ENCODE measurements at regions not wholly inside any gene's neighbourhood (a gene's known extent, or its start where the extent isn't known, plus 50 kb on each side); places are given as distances from the start of the nearest gene placed in this dataset.
"Not testable (repeated sequence)": the region's sequence is repeated elsewhere in the genome, so short reads cannot be mapped to it uniquely, and the experiment has no call there.

DNA sequence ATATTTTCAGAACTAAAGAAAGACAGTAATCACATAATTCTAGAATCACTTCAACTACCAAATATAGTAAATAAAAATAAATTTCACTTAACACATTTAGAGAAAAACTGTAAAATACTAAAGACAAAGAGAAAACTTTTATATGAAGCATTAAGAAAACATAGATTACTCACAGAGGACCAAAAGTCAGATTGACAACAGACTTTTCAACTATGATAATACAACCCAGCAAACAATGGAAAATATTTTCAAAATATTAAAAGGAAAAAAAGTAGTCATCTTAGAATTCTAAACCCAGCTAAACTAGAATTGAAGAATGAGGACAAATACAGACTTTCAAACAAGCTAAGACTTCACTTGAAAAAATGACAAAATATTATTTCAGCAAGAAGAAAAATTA, 164.8 kb upstream of the ARID1B start:
- ATAC-seq (no peak), DNase-seq (ENCODE audit: low spot score) (no peak)

DNA sequence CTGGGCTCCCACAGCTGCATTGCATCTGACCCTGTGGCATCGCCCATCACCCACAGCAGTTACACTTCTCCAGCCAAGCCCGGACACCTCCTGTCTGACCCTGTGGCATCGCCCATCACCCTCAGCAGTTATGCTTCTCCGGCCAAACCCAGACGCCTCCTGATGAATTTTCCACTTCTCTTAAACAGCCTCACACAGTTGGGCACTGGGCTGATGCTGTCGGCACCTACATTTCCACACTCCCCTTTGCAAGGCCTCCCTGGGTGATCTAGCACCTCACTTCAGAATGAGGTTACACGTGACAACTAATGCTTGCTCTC, 175.2 kb upstream of the ARID1B start:
- ATAC-seq (no peak), DNase-seq (ENCODE audit: low spot score) (no peak)

DNA sequence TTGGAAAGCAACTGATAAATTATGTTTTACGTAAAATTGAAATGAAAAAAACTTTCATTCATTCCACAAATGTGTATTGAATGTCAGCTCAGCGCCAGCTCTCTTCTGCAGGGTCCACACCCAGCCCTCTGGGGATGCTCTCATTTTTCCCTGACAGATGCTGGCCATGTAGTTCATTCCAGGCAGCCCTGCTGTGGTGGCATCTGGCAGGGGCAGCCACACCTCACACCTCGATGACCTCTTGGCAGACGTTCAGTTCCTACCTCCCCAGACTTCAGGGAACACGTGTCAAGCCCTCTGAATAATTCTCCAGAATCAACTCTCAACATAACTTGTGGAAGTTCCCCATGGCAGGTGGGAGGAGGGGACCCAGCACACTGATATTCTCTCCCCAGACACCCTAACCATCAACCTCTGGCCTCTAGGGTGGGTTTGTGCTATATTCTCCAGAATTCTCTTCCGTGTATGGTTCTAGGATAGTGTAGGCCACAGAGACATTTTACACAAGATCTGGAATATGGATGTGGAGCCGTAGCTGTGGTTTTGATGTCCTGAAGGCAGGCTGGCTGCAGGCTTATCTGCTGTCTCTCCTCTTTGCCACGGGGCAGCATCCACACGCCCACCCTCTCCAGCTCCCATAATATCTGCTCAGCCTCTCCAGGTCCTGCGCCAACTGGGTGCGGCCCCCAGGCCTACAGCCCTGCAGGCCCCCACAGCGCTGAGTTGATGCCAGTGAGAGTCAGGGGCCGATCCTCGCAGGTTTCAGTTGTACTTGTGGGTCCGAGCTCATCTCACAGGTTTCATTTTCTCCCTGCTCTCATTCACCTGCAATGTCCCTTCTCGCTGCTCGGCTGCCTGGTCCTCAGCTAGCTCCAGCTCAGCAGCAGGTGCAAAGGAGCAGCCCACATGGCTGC, 175.8 kb upstream of the ARID1B start:
- ATAC-seq (no peak), DNase-seq (ENCODE audit: low spot score) (no peak)

DNA sequence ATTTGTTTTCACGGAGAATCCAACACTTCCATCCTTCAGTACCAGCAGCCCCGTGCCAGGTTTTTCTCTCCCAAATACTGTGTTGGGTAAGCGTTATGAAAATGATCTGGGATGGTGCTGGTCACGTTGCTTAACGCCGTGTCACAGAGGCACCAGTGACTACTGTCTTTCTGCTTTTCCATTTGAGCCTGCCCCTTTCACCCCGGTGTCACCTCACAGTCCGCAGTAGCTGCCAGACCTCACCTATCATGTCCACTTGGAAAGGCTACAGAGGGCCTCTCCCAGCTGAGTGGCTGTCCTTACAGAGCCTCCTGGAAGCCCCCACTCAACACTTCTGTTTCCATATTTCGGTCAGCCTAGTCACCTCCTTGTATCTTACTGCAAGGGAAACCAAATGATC, 176.5 kb upstream of the ARID1B start:
- DNase-seq (ENCODE audit: low spot score) (no peak), ATAC-seq (no peak)

DNA sequence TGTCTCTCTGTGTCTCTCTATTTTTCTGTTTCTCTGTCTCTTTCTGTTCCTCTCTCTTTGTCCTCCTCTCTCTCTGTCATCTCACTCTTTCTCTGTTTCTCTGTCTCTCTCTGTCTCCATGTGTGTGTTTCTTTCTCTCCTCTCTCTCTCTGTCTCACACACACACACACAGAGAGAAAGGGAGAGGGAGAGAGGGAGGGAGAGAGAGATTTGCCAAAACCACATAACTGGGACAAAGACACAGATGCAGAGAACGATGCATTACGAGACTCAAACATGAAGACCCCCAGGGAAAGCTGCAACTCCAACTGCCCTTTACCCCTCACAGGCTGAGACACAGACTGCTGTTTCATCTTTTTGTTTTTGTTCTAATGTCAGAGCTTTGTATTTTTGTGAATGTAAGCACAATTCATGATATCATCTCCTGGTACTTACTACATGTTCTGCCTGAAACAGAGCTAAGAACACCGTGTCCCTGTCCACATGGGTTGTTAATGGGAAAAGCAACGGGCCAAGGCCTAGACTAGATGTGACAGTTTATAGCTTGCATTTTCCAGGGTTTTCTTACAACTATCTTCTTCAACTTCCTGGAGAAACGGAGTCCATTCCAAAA, 177.1 kb upstream of the ARID1B start:
- DNase-seq (ENCODE audit: low spot score) (no peak), ATAC-seq (no peak)

DNA sequence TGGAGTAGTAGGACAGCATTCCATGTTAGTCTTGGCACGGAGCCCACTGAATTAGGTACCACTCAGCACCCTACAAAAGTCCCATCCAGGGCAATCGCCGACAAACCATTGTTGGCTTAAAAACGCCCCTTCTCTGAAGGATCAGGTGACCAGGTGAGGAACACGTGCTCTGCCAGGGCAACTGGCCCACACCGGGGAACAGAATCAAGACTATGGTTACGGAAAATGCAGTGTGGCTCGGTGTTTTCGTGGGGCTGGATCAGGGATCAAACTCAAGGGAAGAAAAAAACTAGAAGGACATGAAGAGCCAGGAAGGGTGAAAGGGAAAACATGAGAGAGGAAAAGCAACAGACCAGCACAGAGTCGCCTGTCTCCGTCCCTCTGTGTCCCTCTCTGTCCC, 177.8 kb upstream of the ARID1B start:
- no peak for DNase-seq (ENCODE audit: low spot score)
- ATAC-seq = no peak

DNA sequence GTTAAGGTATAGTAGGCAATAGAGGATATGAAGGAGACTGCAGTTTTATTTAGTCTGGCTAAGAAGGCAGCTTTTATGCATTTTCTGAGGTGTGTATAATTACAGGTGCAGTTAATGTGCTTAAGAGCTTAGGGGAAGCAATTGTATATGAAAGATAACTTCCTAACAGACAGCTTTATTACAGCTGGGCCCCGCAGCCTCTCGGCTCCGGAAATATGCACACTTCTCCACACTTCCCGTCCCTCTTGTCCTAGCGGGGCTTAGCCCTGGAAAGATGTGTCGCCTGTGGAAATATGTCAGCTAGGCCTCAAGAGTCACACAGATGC, 178.4 kb upstream of the ARID1B start:
- no peak for ATAC-seq
- no peak for DNase-seq (ENCODE audit: low spot score)

DNA sequence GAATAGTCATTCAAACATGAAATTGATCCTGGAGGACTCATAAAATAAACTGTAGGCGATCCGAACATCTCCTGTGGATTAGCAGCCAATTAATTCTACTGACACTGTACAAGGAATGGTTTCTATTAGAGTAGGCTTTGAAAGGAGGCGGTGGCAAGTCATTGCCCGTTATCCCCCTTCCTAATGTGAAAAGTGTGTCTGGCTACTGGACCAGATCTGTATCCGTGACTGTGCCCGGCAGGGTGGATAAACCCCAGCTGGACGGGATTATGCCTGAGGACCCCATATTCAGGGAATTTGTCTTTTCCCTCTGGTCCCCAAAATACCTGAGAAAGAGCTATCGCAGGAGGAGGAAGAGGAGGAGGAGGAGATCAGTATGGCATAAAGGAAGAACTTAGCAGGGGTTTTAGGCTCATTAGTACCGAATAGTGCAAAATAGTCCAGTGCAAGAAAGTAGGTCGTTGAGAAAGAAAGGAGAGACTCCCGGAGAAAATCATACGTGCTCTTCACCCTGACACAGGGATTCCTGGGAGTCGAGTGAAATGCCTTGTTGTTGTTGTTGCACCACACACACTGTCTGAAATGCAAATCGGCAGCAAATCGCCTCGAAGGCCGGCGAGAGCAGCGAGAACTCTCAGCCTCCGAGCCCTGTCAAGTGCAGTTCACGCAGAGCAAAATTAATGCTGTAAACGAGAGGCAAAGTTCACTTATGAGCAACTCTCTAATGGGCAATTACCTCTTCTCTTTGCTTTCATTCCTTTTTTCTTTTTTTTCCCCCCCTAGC, 178.9 kb upstream of the ARID1B start:
- ATAC-seq = no peak

DNA sequence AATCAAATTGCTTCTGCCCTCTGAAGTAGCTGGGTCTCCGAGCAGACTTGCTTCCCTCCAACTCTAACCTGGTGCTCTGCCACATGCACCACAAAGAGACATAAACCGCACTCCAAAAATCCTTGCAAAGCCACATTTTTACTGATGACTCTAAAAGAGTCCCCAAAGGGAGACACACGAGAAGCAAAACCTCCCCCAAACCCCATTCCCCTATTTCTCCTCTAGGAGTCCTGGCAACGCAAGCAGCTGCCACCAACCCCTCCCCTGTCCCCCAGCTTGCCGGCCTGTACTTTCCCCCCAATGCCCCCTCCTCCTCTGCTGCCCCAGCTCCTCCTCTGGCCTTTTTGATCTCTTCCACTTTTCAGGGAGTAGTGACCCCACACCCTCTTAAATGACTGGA, 180.1 kb upstream of the ARID1B start:
- ATAC-seq = no peak
- no peak for DNase-seq (ENCODE audit: low spot score)

More for the DNA sequence above, 178.9 kb upstream of the ARID1B start:
- DNase-seq (ENCODE audit: low spot score) = no peak

DNA sequence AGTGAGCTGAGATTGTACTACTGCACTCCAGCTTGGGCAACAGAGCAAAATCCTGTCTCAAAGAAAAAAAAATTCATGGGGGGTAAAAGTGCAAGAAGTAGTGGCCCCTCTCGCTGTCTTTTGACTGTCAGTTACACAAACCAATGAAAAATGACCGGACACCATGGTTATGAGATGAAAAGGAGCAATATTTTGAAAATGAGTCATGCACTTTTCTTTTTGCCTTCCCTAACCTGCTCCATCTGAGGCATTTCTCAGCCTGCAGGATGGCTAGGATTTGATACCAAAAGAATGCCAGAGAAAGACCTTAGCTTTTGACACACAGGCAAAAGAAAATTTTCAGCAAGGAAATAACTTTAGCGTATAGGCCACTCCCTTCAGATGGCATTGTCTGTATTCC, 181.7 kb upstream of the ARID1B start:
- DNase-seq (ENCODE audit: low spot score) (no peak), ATAC-seq (no peak)

DNA sequence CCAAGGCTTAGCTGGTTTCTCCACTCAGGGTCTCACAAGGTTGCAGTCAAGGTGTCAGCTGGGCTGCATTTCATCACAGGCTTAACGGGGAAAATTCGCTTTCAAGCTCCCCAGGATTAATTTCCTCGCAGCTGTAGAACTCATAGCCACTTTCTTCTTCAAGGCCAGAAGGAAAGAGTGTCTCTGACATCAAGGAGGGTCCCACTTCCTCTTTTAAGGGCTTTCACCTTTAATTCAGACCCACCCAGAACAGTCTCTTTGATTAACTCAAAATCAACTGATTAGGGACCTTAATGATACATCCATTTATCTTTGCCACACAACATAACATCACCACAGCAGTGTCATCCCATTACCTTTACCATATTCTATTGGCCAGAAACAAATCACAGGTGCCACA, 183.3 kb upstream of the ARID1B start:
- no peak for DNase-seq (ENCODE audit: low spot score)
- no peak for ATAC-seq

DNA sequence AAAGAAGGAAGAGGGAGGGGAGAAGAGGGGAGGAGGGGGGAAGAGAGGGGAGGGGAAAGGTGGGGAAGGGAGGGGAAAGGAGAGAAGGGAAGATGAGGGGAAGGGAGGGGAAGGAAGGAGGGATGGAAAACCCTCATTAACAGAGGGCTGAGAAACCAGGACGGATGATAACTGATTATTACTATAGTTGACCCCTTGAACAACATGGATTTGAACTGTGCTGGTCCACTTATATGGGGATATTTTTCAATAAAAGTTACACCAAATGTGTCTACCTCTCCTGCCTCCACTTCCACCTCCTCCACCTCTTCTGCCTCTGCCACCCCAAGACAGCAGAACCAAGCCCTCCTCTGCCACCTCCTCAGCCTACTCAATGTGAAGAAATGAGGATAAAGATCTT, 184.1 kb upstream of the ARID1B start:
- DNase-seq (ENCODE audit: low spot score) (no peak), ATAC-seq (no peak)

DNA sequence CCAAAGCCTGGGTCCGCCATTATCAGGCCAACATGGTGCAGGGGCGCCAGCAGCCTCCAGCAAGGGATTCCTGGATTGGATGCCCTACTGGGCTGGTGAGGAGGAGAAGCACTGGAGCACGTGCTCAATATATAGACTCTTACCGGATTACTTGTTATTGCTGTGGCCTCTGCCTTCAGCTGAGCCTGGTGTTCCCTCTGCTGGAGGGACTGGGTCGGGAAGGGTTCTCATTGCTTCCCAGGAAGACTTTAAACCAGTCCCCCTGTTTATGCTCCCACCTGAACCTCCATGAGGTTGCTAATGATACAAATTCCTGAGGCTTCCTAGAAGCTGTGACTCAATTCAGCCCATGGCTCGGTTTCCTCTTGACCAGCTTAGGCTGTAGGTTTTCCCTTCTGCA, 186.7 kb upstream of the ARID1B start:
- ATAC-seq (no peak), DNase-seq (ENCODE audit: low spot score) (no peak)

DNA sequence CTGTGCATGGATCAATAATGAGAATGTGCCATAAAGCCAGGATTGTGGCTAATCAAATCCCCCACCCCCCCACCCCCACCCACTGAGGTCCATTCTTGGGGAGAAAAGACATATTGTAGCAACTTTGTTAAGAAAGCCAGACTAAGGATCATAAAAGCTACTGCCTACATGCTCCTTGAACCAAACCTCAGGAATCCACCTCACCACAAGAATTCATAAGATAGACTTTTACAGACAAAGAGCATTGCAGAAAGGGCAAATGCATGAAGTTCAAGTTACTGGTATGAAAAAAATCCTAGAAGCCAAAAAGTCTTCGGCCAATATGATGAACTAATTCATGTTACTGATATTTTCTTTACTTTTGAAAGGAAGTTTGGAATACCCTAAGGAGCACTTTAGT, 187.9 kb upstream of the ARID1B start:
- ATAC-seq (no peak), DNase-seq (ENCODE audit: low spot score) (no peak)

DNA sequence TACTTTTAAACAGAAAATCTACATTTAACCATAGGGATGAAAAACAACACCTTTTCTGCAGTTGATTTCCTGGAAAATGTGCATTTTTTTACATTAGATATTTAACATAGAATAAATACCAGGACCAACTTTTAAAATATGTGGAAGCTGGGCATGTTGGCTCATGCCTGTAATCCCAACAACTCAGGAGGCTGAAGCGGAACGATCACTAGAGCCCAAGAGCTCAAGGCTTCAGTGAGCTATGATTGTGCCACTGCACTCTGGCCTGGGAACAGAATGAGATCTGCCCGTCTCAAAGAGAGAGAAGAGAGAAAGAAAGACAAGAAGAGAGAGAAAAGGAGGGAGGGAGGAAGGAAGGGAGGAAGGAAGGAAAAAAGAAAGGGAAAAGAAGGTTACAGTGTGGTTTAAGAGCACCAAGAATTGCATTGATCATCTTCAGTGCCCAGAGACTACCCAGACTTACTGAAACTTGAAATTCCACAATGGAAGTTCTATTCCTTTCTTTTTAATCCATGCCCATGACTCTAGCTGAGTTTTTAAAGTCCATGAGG, 189.4 kb upstream of the ARID1B start:
- ATAC-seq (no peak), DNase-seq (ENCODE audit: low spot score) (no peak)

DNA sequence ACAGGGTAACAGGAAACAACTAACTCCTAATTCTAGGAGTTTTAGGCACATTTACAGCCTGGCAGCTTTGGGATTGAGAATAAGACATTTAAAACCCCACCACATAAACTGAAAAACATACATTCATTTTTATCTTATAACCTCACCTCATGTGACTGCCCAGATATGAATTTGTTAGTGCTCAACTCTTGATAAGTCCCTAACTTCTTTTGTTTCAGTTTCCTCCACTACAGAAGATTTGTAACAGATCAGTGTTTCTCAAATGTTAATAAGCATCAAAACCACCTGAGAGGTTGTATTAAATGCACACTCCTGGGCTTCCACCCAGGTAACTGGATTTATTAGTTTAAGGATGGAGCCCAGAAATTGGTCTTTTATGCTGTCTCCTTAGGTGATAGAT, 190.1 kb upstream of the ARID1B start:
- DNase-seq (ENCODE audit: low spot score) (no peak), ATAC-seq (no peak)

DNA sequence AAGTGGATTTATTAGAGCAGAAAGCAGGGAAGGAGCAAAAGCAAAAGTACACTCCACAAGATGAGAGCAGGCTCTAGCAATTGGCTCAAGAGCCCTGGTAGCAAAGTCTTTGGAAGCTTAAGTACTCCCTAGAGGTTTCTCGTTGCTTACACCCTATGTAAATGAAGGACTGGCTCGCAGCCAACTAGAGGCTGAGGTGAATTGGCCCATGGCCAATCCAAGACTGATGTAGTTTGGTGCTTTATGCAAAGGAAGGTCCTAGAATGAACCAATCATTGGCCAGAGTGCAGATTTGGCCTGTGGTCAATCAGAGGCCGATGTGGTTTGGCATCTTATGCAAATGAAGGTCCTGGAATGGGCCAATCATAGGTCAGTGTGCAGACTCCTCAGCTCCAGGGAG, 191.3 kb upstream of the ARID1B start:
- ATAC-seq = no peak
- DNase-seq (ENCODE audit: low spot score) = no peak

DNA sequence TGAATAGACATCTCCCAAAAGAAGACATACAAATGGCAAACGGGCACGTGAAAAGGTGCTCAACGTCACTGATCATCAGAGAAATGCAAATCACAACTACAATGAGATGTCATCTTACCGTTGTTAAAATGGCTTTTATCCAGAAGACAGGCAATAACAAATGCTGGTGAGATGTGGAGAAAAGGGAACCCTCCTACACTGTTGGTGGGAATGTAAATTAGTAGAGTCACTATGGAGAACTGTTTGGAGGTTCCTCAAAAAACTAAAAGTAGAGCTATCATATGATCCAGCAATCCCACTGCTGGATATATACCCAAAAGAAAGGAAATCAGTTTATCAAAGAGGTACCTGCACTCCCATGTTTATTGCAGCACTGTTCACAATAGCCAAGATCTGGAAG, 193.1 kb upstream of the ARID1B start:
- not testable (repeated sequence) for DNase-seq (ENCODE audit: low spot score); ATAC-seq

DNA sequence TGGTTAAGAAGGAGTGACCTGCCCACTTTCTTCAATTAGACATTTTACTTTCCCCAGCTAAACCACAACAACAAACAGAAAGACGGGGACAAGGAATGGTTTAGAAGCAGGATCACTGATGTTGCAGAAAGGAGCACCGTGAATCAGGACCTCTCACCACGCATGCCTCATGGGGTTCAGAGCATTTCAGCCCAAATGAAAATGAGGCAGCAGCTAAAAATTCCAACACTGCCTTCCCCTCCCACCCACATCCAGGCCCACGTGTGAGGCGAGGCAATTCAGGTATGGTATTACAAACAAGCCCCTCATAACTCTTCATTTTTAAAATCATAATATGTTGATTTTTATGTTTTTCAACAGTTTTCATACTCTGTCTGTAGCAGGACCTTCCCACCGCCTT, 194.1 kb upstream of the ARID1B start:
- ATAC-seq = no peak
- DNase-seq (ENCODE audit: low spot score) = no peak

DNA sequence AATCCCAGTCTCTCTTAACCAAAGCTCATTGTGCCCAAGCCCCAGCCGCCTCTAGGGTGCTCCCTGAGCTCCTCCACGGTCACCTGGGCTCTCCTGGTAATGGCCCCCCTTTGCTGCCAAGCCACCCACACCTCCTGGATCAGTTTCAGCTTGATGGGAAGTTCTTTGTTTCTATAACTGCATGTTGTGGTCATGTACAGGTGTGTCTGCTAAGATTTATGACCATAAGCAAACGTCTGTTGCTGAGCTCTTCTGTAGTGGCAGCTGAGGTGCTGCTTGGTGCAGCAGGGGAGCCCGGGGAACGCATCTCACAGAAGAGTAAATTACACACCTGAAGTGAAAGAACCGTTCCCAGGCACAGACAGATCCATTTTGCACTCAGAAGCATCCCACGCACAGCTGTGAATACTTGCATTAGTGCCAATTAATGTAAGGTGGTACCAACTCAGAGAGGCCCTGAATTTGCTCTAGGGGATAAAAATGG, 194.6 kb upstream of the ARID1B start:
- ATAC-seq = no peak
- DNase-seq (ENCODE audit: low spot score) = no peak

DNA sequence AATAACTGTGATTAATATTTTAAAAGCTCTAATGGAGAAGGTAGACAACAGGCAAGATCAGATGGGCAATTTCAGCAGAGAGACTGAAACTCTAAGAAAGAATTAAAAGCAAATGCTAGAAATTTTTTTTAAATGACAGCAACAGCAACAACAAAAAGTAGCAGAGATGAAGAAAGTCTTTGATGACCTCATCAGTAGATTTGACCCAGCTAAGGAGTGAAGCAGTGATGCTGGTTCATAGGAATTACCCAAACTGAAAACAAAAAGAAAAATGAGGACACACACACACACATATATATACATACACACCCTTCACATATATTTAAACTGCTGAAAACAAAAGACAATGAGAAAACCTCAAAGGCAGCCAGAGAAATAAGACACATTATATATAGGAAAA, 197.6 kb upstream of the ARID1B start:
- DNase-seq (ENCODE audit: low spot score) (no peak), ATAC-seq (no peak)

DNA sequence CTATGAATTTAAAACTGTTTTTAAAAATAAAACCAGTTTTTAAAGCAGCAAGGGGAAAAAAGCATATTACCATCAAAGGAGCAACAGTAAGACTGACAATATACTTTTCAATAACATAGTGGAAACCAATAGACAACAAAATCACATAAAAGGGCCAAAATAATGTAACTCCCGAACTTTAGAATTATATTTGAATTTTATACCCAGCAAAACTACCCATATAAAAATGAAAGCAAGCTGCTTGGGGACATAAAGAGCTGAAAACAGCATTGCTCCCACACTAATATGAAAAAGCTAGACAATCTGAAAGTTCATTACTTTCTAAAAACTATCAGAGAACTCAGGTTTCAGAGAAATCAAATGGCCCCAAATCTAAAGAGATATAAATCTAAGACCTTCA, 199.4 kb upstream of the ARID1B start:
- no peak for ATAC-seq
- DNase-seq (ENCODE audit: low spot score) = no peak
